DOHH2 (cell line): ENCODE measurements at regions not wholly inside any gene's neighbourhood (a gene's known extent, or its start where the extent isn't known, plus 50 kb on each side); places are given as distances from the start of the nearest gene placed in this dataset.

Experiments
- H3F3A ChIP-seq: fragments of 200-600 bp; sonication (generic), shearing (Covaris generic); 2 replicates; pipeline ENCODE4 v1.6.0; 2016; ENCODE audit warnings: antibody characterized with exemption, mild to moderate bottlenecking; ENCODE audit not compliant: control insufficient read depth, insufficient read depth
- H3K27ac ChIP-seq: fragments of 200-600 bp; sonication (generic); 2 replicates; pipeline ENCODE4 v1.5.1; 2014; ENCODE audit warnings: low read depth, mild to moderate bottlenecking, low read length, moderate library complexity
- H3K27me3 ChIP-seq: fragments of 200-600 bp; sonication (generic); 2 replicates; pipeline ENCODE4 v1.6.1; 2014; ENCODE audit warnings: mild to moderate bottlenecking, low read length, mixed read lengths; ENCODE audit not compliant: control insufficient read depth
- H3K36me3 ChIP-seq: fragments of 200-600 bp; sonication (generic); 2 replicates; pipeline ENCODE4 v1.6.1; 2014; ENCODE audit warnings: mild to moderate bottlenecking, low read length, moderate library complexity, mixed read lengths; ENCODE audit not compliant: control insufficient read depth
- H3K4me1 ChIP-seq: fragments of 200-600 bp; sonication (generic); 2 replicates; pipeline ENCODE4 v1.6.1; 2014; ENCODE audit warnings: mild to moderate bottlenecking, low read length, mixed read lengths; ENCODE audit not compliant: control insufficient read depth
- H3K4me2 ChIP-seq: fragments of 200-600 bp; sonication (generic); 2 replicates; pipeline ENCODE4 v1.6.0; 2014; ENCODE audit warnings: mild to moderate bottlenecking, low read length, moderate library complexity
- H3K4me3 ChIP-seq: fragments of 200-600 bp; sonication (generic); 2 replicates; pipeline ENCODE4 v1.5.1; 2014; ENCODE audit warnings: mild to moderate bottlenecking, low read length, mixed read lengths
- H3K79me2 ChIP-seq: fragments of 200-600 bp; sonication (generic); 2 replicates; pipeline ENCODE4 v1.6.1; 2014; ENCODE audit warnings: mild to moderate bottlenecking, low read length, mixed read lengths; ENCODE audit not compliant: control insufficient read depth
- H3K9me2 ChIP-seq: fragments of 200-600 bp; sonication (generic); replicated peaks from 2 replicates; pipeline ENCODE4 v1.6.1; 2014; ENCODE audit warnings: mild to moderate bottlenecking, low read length, mixed read lengths; ENCODE audit not compliant: control insufficient read depth
- H3K9me3 ChIP-seq: fragments of 200-600 bp; sonication (generic); 2 replicates; pipeline ENCODE4 v1.6.1; 2014; ENCODE audit warnings: antibody characterized with exemption, low read length, mixed read lengths; ENCODE audit not compliant: control insufficient read depth, insufficient read depth
- H4K20me1 ChIP-seq: fragments of 200-600 bp; sonication (generic); 2 replicates; pipeline ENCODE4 v1.6.0; 2014; ENCODE audit warnings: low read depth, mild to moderate bottlenecking, antibody characterized with exemption, low read length, moderate library complexity; ENCODE audit not compliant: control insufficient read depth, insufficient read depth
- CTCF ChIP-seq: fragments of 200-600 bp; sonication (generic); IDR thresholded peaks from one replicate; pipeline ENCODE4 v1.5.1; 2014; ENCODE audit warnings: antibody characterized with exemption, mild to moderate bottlenecking, low read depth, low read length; ENCODE audit not compliant: poor library complexity, severe bottlenecking
- EZH2phosphoT487 ChIP-seq: fragments of 200-600 bp; sonication (generic); IDR thresholded peaks from 2 replicates; pipeline ENCODE4 v1.6.1; 2017; ENCODE audit warnings: borderline replicate concordance, mild to moderate bottlenecking, antibody characterized with exemption, low read length, moderate library complexity, mixed read lengths

- no peaks in the 10 kb centered on the region for H3F3A ChIP-seq
- H3K4me2 ChIP-seq: no peak overlapping the region
- no peaks in the 10 kb centered on the region for H3K79me2 ChIP-seq
- no peaks in the 10 kb centered on the region for H3K36me3 ChIP-seq
- TF ChIP-seq EZH2phosphoT487 (no peak), CTCF (no peak)
- H4K20me1 ChIP-seq: no peaks in the 10 kb centered on the region
- H3K9me3 ChIP-seq: no peaks in the 10 kb centered on the region
- peaks cover 10% of the 10 kb centered on the region for H3K27me3 ChIP-seq
- H3K4me3 ChIP-seq: no peak overlapping the region
- H3K9me2 ChIP-seq: no peaks in the 10 kb centered on the region
- H3K4me1 ChIP-seq: no peaks in the 10 kb centered on the region
- H3K27ac ChIP-seq: no peak overlapping the region
Measured at GRCh38 chr2:205892665-205893259, 193.2 kb downstream of the INO80D start.

GRCh38 chr2:205892251-205892655 is 193.7 kb downstream of the INO80D start:
- peaks cover 10% of the 10 kb centered on the region for H3K27me3 ChIP-seq
- no peak overlapping the region for H3K4me3 ChIP-seq
- no peaks in the 10 kb centered on the region for H4K20me1 ChIP-seq
- H3K27ac ChIP-seq: no peak overlapping the region
- no peaks in the 10 kb centered on the region for H3F3A ChIP-seq
- no peaks in the 10 kb centered on the region for H3K79me2 ChIP-seq
- no peaks in the 10 kb centered on the region for H3K4me1 ChIP-seq
- no peak for TF ChIP-seq EZH2phosphoT487
- no peak for TF ChIP-seq CTCF
- H3K36me3 ChIP-seq: no peaks in the 10 kb centered on the region
- no peak overlapping the region for H3K4me2 ChIP-seq
- no peaks in the 10 kb centered on the region for H3K9me2 ChIP-seq
- H3K9me3 ChIP-seq: no peaks in the 10 kb centered on the region

GRCh38 chr2:205889114-205889513 is 196.9 kb downstream of the INO80D start:
- peaks cover 4% of the 10 kb centered on the region; the same call in 1 of the 2 replicates for H3K27me3 ChIP-seq
- H3K27ac ChIP-seq: no peak overlapping the region
- no peaks in the 10 kb centered on the region for H3F3A ChIP-seq
- TF ChIP-seq CTCF: no peak
- no peak for TF ChIP-seq EZH2phosphoT487
- no peak overlapping the region for H3K4me2 ChIP-seq
- H3K4me3 ChIP-seq: no peak overlapping the region
- H3K4me1 ChIP-seq: no peaks in the 10 kb centered on the region
- H3K9me2 ChIP-seq: no peaks in the 10 kb centered on the region
- H3K9me3 ChIP-seq: no peaks in the 10 kb centered on the region
- no peaks in the 10 kb centered on the region for H4K20me1 ChIP-seq
- no peaks in the 10 kb centered on the region for H3K79me2 ChIP-seq
- H3K36me3 ChIP-seq: no peaks in the 10 kb centered on the region

- Histone ChIP-seq H4K20me1 (no peaks in the 10 kb centered on the region), H3K4me1 (no peaks in the 10 kb centered on the region)
- TF ChIP-seq CTCF (no peak), EZH2phosphoT487 (no peak)
Measured at GRCh38 chr2:205887637-205888036, 198.3 kb downstream of the INO80D start.

More at GRCh38 chr2:205887637-205888036, 198.3 kb downstream of the INO80D start:
- Histone ChIP-seq H3K9me3 (no peaks in the 10 kb centered on the region), H3K9me2 (no peaks in the 10 kb centered on the region), H3F3A (no peaks in the 10 kb centered on the region), H3K79me2 (no peaks in the 10 kb centered on the region), H3K4me3 (no peak overlapping the region), H3K36me3 (no peaks in the 10 kb centered on the region), H3K4me2 (no peak overlapping the region), H3K27me3 (peaks cover 4% of the 10 kb centered on the region; the same call in 1 of the 2 replicates), H3K27ac (no peak overlapping the region)
